Putamen (tissue), 1 donor: ENCODE measurements at regions not wholly inside any gene's neighbourhood (a gene's known extent, or its start where the extent isn't known, plus 50 kb on each side); places are given as distances from the start of the nearest gene placed in this dataset.
"Not testable (repeated sequence)": the region's sequence is repeated elsewhere in the genome, so short reads cannot be mapped to it uniquely, and the experiment has no call there.

Experiments used
- DNase-seq: peaks from one replicate; pipeline ENCODE4 v3.0.0-alpha.2; 2016; ENCODE audit warnings: low spot score

DNA sequence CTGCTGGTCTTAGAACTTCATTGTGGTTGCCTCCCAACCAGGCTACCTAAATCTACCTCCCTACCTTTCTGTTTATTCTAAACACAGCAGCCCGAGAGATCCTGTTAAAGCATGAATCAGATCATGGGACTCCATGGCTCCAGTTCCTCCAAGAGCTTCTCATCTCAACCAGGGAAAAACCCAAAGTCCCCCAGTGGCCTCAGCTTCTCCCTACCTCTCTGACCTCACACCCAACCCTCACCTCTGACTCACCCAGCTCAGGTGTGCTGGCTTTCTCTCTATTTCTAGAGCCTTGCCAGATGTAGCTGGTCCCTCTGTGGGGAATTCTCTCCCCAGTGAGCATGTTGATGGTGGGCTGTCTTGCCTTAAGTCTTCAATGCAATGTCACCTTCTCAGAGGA, 93.8 kb upstream of the COPS8 start:
- DNase-seq = no peak

DNA sequence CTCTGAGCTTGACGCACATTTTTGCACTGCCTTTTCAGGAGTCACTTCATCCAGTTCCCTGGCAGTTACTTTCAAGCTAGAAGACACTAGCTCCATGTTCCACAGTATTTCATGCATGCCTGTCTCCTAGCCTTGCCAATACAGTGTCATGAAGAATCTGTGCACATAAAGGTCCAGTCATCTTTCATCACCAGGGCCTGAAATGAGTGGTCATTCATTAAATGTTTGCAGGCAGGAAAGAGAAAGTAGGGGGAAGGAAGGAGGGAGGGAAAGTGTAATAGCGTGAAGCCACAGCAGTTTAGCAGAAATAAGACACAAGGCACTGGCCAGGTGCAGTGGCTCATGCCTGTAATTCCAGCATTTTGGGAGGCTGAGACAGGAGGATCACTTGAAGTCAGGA, 92.4 kb upstream of the COPS8 start:
- DNase-seq = no peak

- peak; percentile 43 for DNase-seq
These were observed 91.3 kb upstream of the COPS8 start for GRCh38 chr2:236994361-236994760.

GRCh38 chr2:236997069-236997715, 88.5 kb upstream of the COPS8 start:
- DNase-seq = no peak

DNA sequence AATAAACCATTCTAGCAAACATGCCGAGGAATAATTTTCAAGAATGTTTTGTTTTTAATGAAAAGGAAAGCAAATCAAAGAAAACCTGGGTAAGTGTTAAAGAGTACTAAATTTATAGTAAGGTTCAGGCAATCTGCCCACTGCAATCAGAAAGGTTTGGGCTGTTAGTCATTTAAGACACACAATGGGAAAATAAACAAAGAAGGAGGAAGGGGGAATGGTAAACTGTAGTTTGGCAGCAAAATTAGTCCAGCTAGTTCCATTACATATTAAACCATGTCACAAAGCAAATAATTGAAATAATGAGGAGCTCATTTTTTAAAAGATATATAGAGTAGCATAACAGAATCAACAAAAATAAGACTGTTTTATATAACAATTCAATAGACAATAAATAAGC, 87.5 kb upstream of the COPS8 start:
- DNase-seq = no peak

GRCh38 chr2:236998758-236999157, 86.9 kb upstream of the COPS8 start:
- DNase-seq = no peak

DNA sequence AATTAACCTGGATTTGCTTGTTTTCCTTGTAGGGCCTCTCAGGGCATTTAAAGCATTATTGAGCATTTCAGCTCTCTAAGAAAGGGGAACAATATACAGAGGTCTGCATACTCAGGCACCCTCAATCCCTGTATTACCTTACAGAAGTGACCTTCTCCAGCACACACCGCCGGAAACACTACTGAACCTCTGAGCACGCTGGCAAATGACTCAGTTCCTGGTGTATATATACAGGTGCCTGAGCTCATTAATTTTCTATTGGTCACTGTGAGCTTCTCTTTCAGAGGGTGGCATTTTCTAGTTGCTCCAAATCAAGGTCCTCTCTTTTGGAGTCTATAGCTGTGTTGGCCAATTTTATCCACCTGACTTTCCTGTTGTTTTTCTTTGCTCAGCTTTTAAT, 85.2 kb upstream of the COPS8 start:
- no peak for DNase-seq

GRCh38 chr2:237005341-237005740, 80.3 kb upstream of the COPS8 start:
- not testable (repeated sequence) for DNase-seq

- no peak for DNase-seq
These were observed 74.4 kb upstream of the COPS8 start for GRCh38 chr2:237011206-237011795.

GRCh38 chr2:237012004-237012403, 73.7 kb upstream of the COPS8 start:
- DNase-seq = no peak

- no peak for DNase-seq
These were observed 73.0 kb upstream of the COPS8 start for GRCh38 chr2:237012577-237013267.

GRCh38 chr2:237016121-237016915, 69.4 kb upstream of the COPS8 start:
- DNase-seq = no peak

DNA sequence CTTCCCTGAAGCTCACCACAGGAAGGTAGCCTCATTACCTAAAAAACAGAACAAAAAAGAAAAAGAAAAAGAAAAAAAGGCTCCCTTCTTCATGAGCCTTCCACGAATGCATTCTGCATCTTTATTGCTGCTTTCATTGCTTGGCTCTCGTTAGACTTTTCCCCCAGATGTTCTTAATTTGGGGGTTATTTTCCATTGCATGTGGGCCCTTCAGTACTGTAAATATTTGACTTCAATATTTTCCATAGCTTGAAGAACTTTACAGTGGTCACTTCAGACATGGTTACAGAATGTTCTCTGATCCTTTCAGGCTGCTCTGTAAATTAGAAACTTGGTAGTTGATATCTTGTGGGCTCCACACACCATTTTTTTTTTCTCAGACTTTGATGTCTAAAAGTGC, 65.6 kb upstream of the COPS8 start:
- no peak for DNase-seq

DNA sequence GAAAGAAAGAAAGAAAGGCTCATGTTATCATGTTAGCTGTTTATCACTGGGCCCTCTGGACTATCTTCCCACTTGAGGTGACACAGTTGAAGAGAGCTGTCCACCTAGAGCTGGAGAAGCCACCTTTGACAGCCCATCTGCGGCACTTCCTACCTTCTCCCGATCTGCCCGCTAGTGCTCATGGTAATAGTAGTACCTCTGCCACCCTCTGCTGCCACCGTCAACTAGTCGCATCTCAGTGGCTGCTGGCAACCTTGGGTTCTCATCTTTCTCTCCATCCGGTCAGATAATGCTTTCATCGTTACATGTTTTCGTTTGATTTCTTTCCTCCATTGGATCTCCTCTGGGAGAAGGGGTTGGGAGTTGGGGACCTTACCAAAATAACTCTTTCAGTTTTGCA, 63.2 kb upstream of the COPS8 start:
- DNase-seq = no peak

DNA sequence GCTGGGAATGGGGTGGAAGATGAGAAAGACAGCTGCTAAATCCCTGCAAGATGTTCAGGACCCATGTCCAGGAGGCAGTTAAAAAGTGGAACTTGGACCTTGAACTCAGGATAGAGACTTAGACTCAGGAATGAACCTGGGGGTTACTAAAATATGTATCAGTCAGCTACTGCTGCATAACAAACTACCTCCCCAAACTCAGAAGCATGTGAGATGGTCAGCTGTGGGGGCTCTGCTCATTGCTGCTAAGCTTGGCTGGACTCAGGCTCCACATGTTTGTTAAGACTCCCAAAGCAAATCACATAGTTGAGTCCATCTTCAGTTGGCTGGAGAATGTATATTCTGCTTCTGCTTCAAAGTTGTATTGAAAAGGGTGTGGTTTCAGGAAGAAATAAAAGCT, 61.4 kb upstream of the COPS8 start:
- no peak for DNase-seq

GRCh38 chr2:237025090-237025865, 60.4 kb upstream of the COPS8 start:
- DNase-seq = no peak

GRCh38 chr2:237026981-237027711, 58.5 kb upstream of the COPS8 start:
- peak; percentile 16 for DNase-seq

- no peak for DNase-seq
These were observed 58.0 kb upstream of the COPS8 start for GRCh38 chr2:237027712-237028029.

DNA sequence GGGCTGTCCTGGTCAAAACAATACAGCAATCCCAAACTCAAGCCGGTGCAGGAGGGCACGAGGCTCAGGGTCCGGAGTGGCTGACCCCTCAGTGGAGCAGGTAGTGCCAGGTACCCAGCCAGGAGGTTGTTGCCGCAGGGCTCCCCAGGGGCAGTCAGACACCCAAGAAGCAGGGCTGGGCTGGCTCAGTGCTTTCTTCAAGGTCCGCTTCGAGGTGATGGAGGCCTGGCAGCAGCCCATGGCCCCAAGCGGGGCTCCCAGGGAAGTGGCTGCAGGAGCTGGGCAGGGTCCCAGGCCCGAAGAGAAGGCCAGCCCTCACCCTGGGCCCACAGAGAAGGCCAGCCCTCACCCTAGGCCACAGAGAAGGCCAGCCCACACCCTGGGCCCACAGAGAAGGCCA, 55.3 kb upstream of the COPS8 start:
- DNase-seq = no peak

GRCh38 chr2:237033536-237034060, 52.1 kb upstream of the COPS8 start:
- no peak for DNase-seq

DNA sequence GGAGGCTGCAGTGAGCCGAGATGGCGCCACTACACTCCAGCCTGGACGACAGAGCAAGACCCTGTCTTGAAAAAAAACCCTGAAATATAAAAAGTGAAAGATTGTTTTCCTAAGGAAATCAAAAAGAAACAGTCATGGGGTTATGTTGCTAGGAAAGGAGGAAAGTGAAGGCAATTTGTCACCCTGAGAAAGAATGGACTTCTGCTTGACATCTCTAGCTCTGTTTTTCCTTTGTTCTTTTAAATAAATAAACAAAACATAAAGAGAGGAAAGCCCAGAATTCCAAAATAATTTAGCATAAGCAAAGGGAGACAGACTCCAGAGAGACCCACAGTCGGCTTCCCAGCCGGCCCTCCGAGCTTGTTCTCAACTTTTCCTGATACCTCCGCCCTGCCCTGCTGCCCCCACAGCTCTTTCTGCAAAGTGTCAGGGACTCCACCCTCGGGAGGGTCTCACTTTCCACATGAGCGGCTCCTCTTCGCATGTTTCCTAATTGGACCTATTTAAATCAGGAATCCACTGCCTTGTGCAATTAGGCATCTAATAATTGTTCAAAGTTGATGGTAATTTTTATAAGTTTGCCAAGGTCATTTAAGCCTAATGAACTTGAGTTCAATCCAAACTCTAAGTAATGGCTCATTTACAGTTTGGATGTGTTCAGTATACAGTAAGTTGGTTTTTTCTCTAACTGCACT, 49.8 kb upstream of the COPS8 start:
- DNase-seq = no peak
